Fibroblast of peridontal ligament (primary cell): ENCODE measurements at regions not wholly inside any gene's neighbourhood (a gene's known extent, or its start where the extent isn't known, plus 50 kb on each side); places are given as distances from the start of the nearest gene placed in this dataset.
A peak's percentile ranks its signal among the peaks of the same experiment; 100 is the strongest.
"Not testable (repeated sequence)": the region's sequence is repeated elsewhere in the genome, so short reads cannot be mapped to it uniquely, and the experiment has no call there.

Experiments used
- DNase-seq: peaks from one replicate; pipeline ENCODE4 v3.0.0-alpha.2; 2010; ENCODE audit errors: extremely low read depth

DNA sequence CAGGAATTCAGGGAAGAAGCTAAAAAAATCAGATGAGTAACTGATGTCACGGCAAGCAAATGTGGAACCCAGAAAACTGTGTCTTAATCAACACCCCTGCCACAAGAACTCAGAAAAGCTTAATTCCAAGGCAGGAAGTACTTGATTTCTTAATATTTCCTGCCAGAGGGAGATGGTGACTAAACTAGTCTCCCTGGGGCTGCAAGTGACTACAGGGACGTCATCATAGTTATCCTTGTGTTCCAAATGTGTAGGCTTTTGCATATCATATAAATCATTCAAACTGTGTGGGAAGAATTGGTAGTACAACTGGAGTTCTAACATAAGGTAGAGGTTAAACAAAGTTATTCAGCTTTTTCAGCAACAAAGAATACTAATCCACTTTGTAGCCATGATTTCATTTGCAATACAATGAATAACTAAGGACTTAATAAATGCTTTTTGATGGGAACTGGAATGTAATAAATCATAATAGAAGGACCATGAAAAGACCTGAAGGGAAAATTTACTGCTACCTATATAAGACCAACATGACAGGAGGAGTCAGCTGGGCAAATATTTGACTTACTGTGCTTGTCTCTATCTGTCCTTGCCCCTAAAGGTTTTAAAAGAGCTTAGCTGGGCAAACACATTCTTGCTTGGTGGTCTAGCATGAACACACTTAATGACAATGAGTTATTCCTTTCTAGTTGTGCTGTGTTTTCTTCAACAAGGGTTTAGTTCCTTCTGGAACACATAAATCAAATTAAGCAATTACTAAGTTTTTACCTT is 76.0 kb upstream of the NECTIN3 start:
- DNase-seq: peak; percentile 7

- not testable (repeated sequence) for DNase-seq
These were observed 72.8 kb upstream of the NECTIN3 start for GRCh38 chr3:110998766-110999165.

DNA sequence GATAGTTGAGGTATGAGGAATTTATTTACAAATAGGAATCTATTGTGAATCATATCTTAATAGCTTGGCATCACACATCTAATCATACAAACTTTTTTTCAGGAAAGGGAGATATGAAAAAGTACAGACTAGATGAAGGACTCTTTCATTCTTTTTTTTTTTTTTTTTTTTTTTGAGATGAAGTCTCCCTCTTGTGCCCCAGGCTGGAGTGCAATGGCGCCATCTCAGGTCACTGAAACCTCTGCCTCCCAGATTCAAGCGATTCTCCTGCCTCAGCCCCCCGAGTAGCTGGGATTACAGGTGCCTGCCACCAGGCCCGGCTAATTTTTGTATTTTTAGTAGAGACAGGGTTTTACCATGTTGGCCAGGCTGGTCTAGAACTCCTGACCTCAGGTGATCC is 65.1 kb upstream of the NECTIN3 start:
- DNase-seq: not testable (repeated sequence)

DNA sequence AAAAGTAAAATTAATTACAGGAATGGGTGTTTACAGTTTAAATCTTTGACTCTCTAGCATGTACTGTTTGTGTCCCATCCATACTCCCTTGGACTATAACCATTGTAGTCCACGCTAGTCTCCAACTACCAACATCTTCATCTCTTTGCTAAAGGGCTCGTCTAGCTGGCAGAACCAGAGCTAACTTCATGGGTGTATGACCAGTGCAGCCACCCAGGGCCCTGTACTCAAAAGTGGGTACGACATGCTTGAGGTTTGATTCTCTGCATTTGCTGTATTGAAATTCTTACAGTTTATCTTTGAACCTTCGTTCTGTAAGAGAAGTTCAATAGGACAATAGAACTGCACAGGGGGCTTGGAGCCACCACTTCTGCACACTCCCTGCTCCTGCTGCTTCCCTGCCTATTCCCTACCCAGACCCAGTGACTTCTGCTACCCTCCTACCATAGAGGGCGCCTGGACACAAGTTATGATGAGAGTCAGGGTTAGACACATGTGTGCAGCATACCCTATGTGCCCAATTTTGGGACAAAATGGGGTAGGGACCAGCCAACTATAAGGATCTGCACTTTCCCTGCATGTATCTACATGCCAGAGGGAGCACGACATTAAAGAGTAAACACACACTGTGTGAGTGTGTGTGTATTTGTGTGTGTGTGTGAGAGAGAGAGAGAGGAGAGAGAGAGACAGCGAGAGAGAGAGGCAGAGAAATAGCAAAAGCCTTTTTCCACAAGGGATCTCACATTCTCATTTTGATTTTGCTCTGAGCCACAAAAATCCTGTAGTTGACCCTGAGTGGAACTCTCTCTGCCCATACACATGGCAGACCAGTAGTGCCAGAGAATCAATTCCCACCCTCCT is 59.0 kb upstream of the NECTIN3 start:
- no peak for DNase-seq
